ENCODE measurements at regions not wholly inside any gene's neighbourhood (a gene's known extent, or its start where the extent isn't known, plus 50 kb on each side); places are given as distances from the start of the nearest gene placed in this dataset.

GRCh38 chr3:78410077-78410476 is 1357.7 kb downstream of the ROBO1 start:
- no peak for DNase-seq
- H3K27me3 ChIP-seq (ENCODE audit: control insufficient read depth, insufficient read depth, low read length) = no peaks in the 10 kb centered on the region
- no peaks in the 10 kb centered on the region for H3K36me3 ChIP-seq (ENCODE audit: control insufficient read depth, insufficient read depth, low read length)
- no peaks in the 10 kb centered on the region for H3K4me1 ChIP-seq (ENCODE audit: control insufficient read depth, insufficient read depth, low read length)
- WGBS (ENCODE audit: insufficient coverage) = no CpG with 5 or more reads among the region's 2 CpGs
- H3K4me3 ChIP-seq (ENCODE audit: low read length) = no peak overlapping the region
- H3K9me3 ChIP-seq (replicated peaks; ENCODE audit: control insufficient read depth, low read depth, low read length) = no peaks in the 10 kb centered on the region
- H3K27ac ChIP-seq (ENCODE audit: low read length) = no peak overlapping the region

GRCh38 chr3:78414261-78414660 is 1353.5 kb downstream of the ROBO1 start:
- Histone ChIP-seq H3K4me3 (ENCODE audit: low read length) (no peak overlapping the region), H3K4me1 (ENCODE audit: control insufficient read depth, insufficient read depth, low read length) (no peaks in the 10 kb centered on the region), H3K27ac (ENCODE audit: low read length) (no peak overlapping the region), H3K27me3 (ENCODE audit: control insufficient read depth, insufficient read depth, low read length) (no peaks in the 10 kb centered on the region), H3K36me3 (ENCODE audit: control insufficient read depth, insufficient read depth, low read length) (no peaks in the 10 kb centered on the region), H3K9me3 (replicated peaks; ENCODE audit: control insufficient read depth, low read depth, low read length) (no peaks in the 10 kb centered on the region)
- DNase-seq = no peak
- no CpG with 5 or more reads among the region's 2 CpGs for WGBS (ENCODE audit: insufficient coverage)

- DNase-seq = no peak
- Histone ChIP-seq H3K4me1 (ENCODE audit: control insufficient read depth, insufficient read depth, low read length) (no peaks in the 10 kb centered on the region), H3K27me3 (ENCODE audit: control insufficient read depth, insufficient read depth, low read length) (no peaks in the 10 kb centered on the region), H3K9me3 (replicated peaks; ENCODE audit: control insufficient read depth, low read depth, low read length) (no peaks in the 10 kb centered on the region), H3K4me3 (ENCODE audit: low read length) (no peak overlapping the region), H3K36me3 (ENCODE audit: control insufficient read depth, insufficient read depth, low read length) (no peaks in the 10 kb centered on the region), H3K27ac (ENCODE audit: low read length) (no peak overlapping the region)
These were observed 1347.2 kb downstream of the ROBO1 start for GRCh38 chr3:78420611-78421010.

- H3K4me1 ChIP-seq (ENCODE audit: control insufficient read depth, insufficient read depth, low read length) = no peaks in the 10 kb centered on the region
- no peak for DNase-seq
- no peaks in the 10 kb centered on the region for H3K36me3 ChIP-seq (ENCODE audit: control insufficient read depth, insufficient read depth, low read length)
- no peak overlapping the region for H3K27ac ChIP-seq (ENCODE audit: low read length)
- H3K9me3 ChIP-seq (replicated peaks; ENCODE audit: control insufficient read depth, low read depth, low read length) = no peaks in the 10 kb centered on the region
- no CpG with 5 or more reads among the region's 7 CpGs for WGBS (ENCODE audit: insufficient coverage)
- no peaks in the 10 kb centered on the region for H3K27me3 ChIP-seq (ENCODE audit: control insufficient read depth, insufficient read depth, low read length)
- H3K4me3 ChIP-seq (ENCODE audit: low read length) = no peak overlapping the region
These were observed 1346.4 kb downstream of the ROBO1 start for GRCh38 chr3:78421247-78421966.

- Histone ChIP-seq H3K36me3 (ENCODE audit: control insufficient read depth, insufficient read depth, low read length) (no peaks in the 10 kb centered on the region), H3K9me3 (replicated peaks; ENCODE audit: control insufficient read depth, low read depth, low read length) (no peaks in the 10 kb centered on the region), H3K27ac (ENCODE audit: low read length) (no peak overlapping the region), H3K27me3 (ENCODE audit: control insufficient read depth, insufficient read depth, low read length) (no peaks in the 10 kb centered on the region), H3K4me1 (ENCODE audit: control insufficient read depth, insufficient read depth, low read length) (no peaks in the 10 kb centered on the region), H3K4me3 (ENCODE audit: low read length) (no peak overlapping the region)
- DNase-seq = no peak
- no CpG with 5 or more reads among the region's 1 CpG for WGBS (ENCODE audit: insufficient coverage)
These were observed 1343.1 kb downstream of the ROBO1 start for GRCh38 chr3:78424656-78425055.

- no peak overlapping the region for H3K4me3 ChIP-seq (ENCODE audit: low read length)
- H3K4me1 ChIP-seq (ENCODE audit: control insufficient read depth, insufficient read depth, low read length) = no peaks in the 10 kb centered on the region
- no peaks in the 10 kb centered on the region for H3K36me3 ChIP-seq (ENCODE audit: control insufficient read depth, insufficient read depth, low read length)
- no peaks in the 10 kb centered on the region for H3K9me3 ChIP-seq (replicated peaks; ENCODE audit: control insufficient read depth, low read depth, low read length)
- no peak overlapping the region for H3K27ac ChIP-seq (ENCODE audit: low read length)
- no peaks in the 10 kb centered on the region for H3K27me3 ChIP-seq (ENCODE audit: control insufficient read depth, insufficient read depth, low read length)
- peak; percentile 13 for DNase-seq
- no CpG with 5 or more reads among the region's 1 CpG for WGBS (ENCODE audit: insufficient coverage)
These were observed 1341.3 kb downstream of the ROBO1 start for GRCh38 chr3:78426454-78426853.

GRCh38 chr3:78427303-78427702 is 1340.5 kb downstream of the ROBO1 start:
- Histone ChIP-seq H3K27me3 (ENCODE audit: control insufficient read depth, insufficient read depth, low read length) (no peaks in the 10 kb centered on the region), H3K36me3 (ENCODE audit: control insufficient read depth, insufficient read depth, low read length) (no peaks in the 10 kb centered on the region), H3K9me3 (replicated peaks; ENCODE audit: control insufficient read depth, low read depth, low read length) (no peaks in the 10 kb centered on the region), H3K4me1 (ENCODE audit: control insufficient read depth, insufficient read depth, low read length) (no peaks in the 10 kb centered on the region), H3K4me3 (ENCODE audit: low read length) (no peak overlapping the region), H3K27ac (ENCODE audit: low read length) (no peak overlapping the region)
- DNase-seq = peak; percentile 21

- no peaks in the 10 kb centered on the region for H3K9me3 ChIP-seq (replicated peaks; ENCODE audit: control insufficient read depth, low read depth, low read length)
- DNase-seq = peak; percentile 3
- no peaks in the 10 kb centered on the region for H3K4me1 ChIP-seq (ENCODE audit: control insufficient read depth, insufficient read depth, low read length)
- H3K4me3 ChIP-seq (ENCODE audit: low read length) = no peak overlapping the region
- no peak overlapping the region for H3K27ac ChIP-seq (ENCODE audit: low read length)
- WGBS (ENCODE audit: insufficient coverage) = no CpG with 5 or more reads among the region's 1 CpG
- H3K36me3 ChIP-seq (ENCODE audit: control insufficient read depth, insufficient read depth, low read length) = no peaks in the 10 kb centered on the region
- H3K27me3 ChIP-seq (ENCODE audit: control insufficient read depth, insufficient read depth, low read length) = no peaks in the 10 kb centered on the region
These were observed 1337.1 kb downstream of the ROBO1 start for GRCh38 chr3:78430741-78431140.

- H3K27me3 ChIP-seq (ENCODE audit: control insufficient read depth, insufficient read depth, low read length) = no peaks in the 10 kb centered on the region
- no peak overlapping the region for H3K27ac ChIP-seq (ENCODE audit: low read length)
- no CpG with 5 or more reads among the region's 3 CpGs for WGBS (ENCODE audit: insufficient coverage)
- no peak for DNase-seq
- H3K4me1 ChIP-seq (ENCODE audit: control insufficient read depth, insufficient read depth, low read length) = no peaks in the 10 kb centered on the region
- no peaks in the 10 kb centered on the region for H3K9me3 ChIP-seq (replicated peaks; ENCODE audit: control insufficient read depth, low read depth, low read length)
- H3K4me3 ChIP-seq (ENCODE audit: low read length) = no peak overlapping the region
- H3K36me3 ChIP-seq (ENCODE audit: control insufficient read depth, insufficient read depth, low read length) = no peaks in the 10 kb centered on the region
These were observed 1333.0 kb downstream of the ROBO1 start for GRCh38 chr3:78434801-78435200.

- H3K27me3 ChIP-seq (ENCODE audit: control insufficient read depth, insufficient read depth, low read length) = no peaks in the 10 kb centered on the region
- WGBS (ENCODE audit: insufficient coverage) = 20% methylated on average over 1 of the region's 1 CpG
- H3K27ac ChIP-seq (ENCODE audit: low read length) = no peak overlapping the region
- no peaks in the 10 kb centered on the region for H3K4me1 ChIP-seq (ENCODE audit: control insufficient read depth, insufficient read depth, low read length)
- no peaks in the 10 kb centered on the region for H3K9me3 ChIP-seq (replicated peaks; ENCODE audit: control insufficient read depth, low read depth, low read length)
- peak; percentile 30 for DNase-seq
- H3K36me3 ChIP-seq (ENCODE audit: control insufficient read depth, insufficient read depth, low read length) = no peaks in the 10 kb centered on the region
- H3K4me3 ChIP-seq (ENCODE audit: low read length) = no peak overlapping the region
These were observed 1312.6 kb downstream of the ROBO1 start for GRCh38 chr3:78455166-78455565.

Data from muscle of leg (tissue), 3 donors.